Left cardiac atrium (tissue), 4 donors: ENCODE measurements at regions not wholly inside any gene's neighbourhood (a gene's known extent, or its start where the extent isn't known, plus 50 kb on each side); places are given as distances from the start of the nearest gene placed in this dataset.

Experiments
- ATAC-seq, 2 donors: fragments of 200-7000 bp; cut with Tn5 transposase; one replicate each; pipeline ENCODE4 v1.9.1; 2020; ENCODE audit warnings: mild to moderate bottlenecking in 2 of 2, moderate library complexity in 2 of 2
- DNase-seq: peaks from one replicate; pipeline ENCODE4 v3.0.0-alpha.2; 2020
- intact Hi-C, 2 donors: fragments of 100-400 bp; cut with DNase I; formaldehyde crosslinking; loops; one replicate each; pipeline versions ENCODE4 v1.14.1 to v1.15.1; 2022 to 2023
- donor health status: DM: no; HTN: yes; CAD: no.
- donor health status: DM: no; HTN: yes; CAD: no; lungs with severe emphysema.
- donor health status: DM: yes; HTN: yes; CAD: no.
- donor health status: Dilated cardiomyopathy.

GRCh38 chrX:5176766-5177165, 1051.9 kb downstream of the NLGN4X start:
- intact Hi-C loops, result no loop called here
- DNase-seq (no peak), ATAC-seq (no peak)

GRCh38 chrX:5163663-5164062, 1065.0 kb downstream of the NLGN4X start:
- DNase-seq, result no peak
- intact Hi-C loops, result no loop called here
- no peak for ATAC-seq

DNA sequence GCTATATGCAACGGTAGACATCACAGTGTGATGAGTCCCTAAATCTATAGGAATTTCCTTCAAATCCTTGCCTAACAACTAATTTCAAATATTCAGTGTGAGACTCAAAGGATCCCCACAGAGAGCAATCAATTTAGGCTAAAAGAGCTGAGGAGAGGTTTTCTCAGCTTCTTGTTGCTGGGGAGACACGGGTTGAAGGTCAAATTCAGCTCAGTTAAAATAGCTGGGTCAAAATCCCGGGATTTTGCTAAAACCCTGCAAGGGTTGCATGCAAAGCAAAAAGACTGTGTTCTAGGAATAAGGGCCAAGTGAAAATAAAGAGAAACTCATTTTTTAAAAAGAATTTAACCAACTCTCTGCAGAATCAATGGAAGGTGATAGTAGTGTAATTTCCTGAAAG, 1073.4 kb downstream of the NLGN4X start:
- intact Hi-C loops, result no loop called here
- DNase-seq (no peak), ATAC-seq (no peak)

GRCh38 chrX:5145957-5146356, 1082.7 kb downstream of the NLGN4X start:
- DNase-seq (no peak), ATAC-seq (no peak)
- intact Hi-C loops, result no loop called here

GRCh38 chrX:5142644-5143043, 1086.0 kb downstream of the NLGN4X start:
- ATAC-seq (no peak), DNase-seq (no peak)
- intact Hi-C loops, result no loop called here

- DNase-seq (no peak), ATAC-seq (no peak)
- intact Hi-C loops, result no loop called here
Measured at GRCh38 chrX:5122181-5122678, 1106.4 kb downstream of the NLGN4X start.

DNA sequence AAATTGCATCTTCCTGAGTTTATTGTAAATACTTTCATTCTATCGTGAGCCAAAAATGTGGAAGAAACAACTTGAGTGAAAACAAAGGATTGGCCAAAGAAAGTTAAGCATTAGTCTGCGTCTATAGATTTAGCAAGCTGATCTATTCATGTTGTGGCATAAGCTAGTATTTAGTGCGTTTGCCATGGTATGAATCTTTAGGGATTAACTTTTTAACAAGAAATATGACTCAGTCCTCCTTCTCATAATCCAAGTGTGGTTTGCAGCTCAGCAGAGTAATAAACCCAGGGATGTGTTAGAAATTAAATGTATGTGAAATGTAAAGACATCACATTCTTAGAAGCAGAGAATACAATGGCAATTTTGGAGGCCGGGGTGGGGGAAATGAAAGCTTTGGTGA, 1110.9 kb downstream of the NLGN4X start:
- DNase-seq (no peak), ATAC-seq (no peak)
- intact Hi-C loops, result no loop called here

GRCh38 chrX:5113128-5113527, 1115.5 kb downstream of the NLGN4X start:
- ATAC-seq, result no peak
- intact Hi-C loops, result no loop called here
- no peak for DNase-seq

DNA sequence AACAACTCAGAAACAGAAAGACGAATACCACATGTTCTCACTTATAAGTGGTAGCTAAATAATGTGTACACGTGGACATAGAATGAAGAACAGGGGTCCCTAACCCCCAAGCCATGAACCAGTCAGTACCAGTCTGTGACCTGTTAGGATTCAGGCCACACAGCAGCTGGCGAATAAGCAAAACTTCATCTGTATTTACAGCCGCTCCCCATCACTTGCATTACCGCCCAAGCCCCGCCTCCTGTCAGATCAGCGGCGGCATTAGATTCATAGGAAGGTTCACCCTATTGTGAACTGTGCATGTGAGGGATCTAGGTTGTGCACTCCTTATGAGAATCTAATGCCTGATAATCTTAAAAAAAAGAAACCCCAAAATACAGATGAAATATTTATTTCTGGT, 1128.7 kb downstream of the NLGN4X start:
- intact Hi-C loops, result no loop called here
- ATAC-seq (no peak), DNase-seq (no peak)

GRCh38 chrX:5086388-5086787, 1142.3 kb downstream of the NLGN4X start:
- no peak for DNase-seq
- intact Hi-C loops, result no loop called here
- ATAC-seq, result no peak

- DNase-seq (no peak), ATAC-seq (no peak)
- intact Hi-C loops, result no loop called here
Measured at GRCh38 chrX:5084279-5084678, 1144.4 kb downstream of the NLGN4X start.

DNA sequence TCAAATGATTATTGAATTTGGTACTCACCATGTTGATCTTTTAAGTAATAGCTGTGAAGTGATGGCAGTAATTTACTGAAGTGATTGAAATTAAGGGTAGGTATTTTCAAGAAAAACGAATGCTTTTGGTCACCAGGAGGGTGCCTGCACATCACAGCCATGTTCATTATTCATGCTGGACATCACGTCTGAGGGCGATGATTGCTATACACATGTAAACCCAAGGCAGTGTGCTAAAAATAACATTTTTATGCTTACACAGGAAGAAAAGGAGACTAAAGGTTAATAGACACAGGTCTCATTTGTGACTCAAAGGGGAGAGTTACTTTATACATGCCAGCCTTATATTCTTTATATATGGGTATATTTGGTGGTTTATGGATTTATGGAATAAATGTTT, 1146.0 kb downstream of the NLGN4X start:
- ATAC-seq (no peak), DNase-seq (no peak)
- intact Hi-C loops, result no loop called here

DNA sequence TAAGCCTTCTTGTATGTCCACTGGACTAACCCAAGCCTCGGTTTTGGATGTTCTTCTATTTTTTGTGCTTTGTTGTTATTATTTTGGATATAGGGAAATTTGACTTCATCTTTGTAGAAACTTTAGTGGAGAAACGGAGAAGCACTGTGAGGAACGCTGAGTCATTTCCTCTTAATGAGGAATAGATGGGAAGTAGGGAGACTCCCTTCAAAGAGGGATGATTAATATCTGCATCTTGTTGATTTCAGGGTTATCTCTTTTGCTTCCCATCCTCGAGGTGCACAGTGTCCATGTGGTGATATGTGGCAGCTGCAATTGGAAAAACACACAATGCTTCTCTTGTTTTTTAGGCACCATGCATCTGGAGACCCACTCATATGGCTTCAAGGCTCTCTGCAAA, 1147.9 kb downstream of the NLGN4X start:
- ATAC-seq (no peak), DNase-seq (no peak)
- intact Hi-C loops, result no loop called here

- ATAC-seq (no peak), DNase-seq (no peak)
- intact Hi-C loops, result no loop called here
Measured at GRCh38 chrX:5068550-5068949, 1160.1 kb downstream of the NLGN4X start.

GRCh38 chrX:5057786-5058185, 1170.9 kb downstream of the NLGN4X start:
- DNase-seq (no peak), ATAC-seq (no peak)
- intact Hi-C loops, result no loop called here

DNA sequence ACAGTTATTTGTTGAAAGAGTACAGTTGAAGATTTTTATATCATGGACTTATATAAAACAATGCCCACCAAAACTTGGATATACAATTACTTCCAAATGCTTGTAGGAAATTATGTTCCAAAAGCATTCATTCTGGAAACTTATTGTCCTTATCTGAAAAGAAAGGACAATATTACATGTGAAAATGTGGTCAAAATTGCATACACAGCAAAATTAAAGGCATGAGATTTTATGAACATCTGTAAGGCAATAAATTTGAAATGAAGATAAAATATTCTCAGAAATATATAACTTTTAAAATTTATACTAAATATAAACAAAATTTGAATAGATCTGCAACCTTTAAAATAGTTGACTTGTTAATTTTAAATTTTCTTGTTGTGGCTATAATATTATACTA, 1173.8 kb downstream of the NLGN4X start:
- ATAC-seq (no peak), DNase-seq (no peak)
- intact Hi-C loops, result no loop called here

DNA sequence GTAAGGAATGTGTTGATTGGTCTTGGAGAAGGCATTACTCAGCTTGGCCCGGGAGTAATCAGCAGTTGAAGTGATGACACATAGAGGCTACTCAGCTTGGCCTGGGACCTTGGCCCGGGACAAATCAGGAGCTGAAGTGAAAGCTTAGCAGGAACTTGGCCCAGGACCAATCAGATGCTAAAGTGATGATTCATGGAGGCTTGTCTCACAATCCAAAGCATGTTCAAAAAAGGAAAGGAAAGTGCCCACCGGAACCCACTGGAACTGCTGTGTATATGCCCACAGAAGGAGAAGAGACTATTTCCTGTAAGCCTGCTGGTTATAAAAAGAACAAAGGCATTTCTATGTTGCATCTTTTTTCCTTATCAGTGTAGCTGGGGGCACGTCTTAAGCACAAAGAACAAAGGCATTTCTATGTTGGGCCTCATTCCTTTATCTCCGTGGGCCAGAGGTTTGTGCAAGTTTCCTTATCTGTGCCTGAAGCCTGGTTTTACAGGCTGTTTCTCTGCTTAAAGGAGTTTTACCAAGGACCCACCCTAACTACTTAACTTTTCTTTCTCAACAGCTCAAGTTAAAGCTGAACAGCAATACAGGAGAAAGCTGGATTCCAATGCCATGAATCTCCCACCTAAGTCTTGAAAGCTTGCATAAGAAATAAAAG, 1176.7 kb downstream of the NLGN4X start:
- ATAC-seq (peak; percentile 78 to 94), DNase-seq (peak; percentile 54)
- intact Hi-C loops, result no loop called here

- no peak for DNase-seq
- intact Hi-C loops, result no loop called here
- ATAC-seq, result no peak
Measured at GRCh38 chrX:5042563-5042962, 1186.1 kb downstream of the NLGN4X start.

- DNase-seq, result no peak
- intact Hi-C loops, result no loop called here
- no peak for ATAC-seq
Measured at GRCh38 chrX:5031792-5032191, 1196.9 kb downstream of the NLGN4X start.

DNA sequence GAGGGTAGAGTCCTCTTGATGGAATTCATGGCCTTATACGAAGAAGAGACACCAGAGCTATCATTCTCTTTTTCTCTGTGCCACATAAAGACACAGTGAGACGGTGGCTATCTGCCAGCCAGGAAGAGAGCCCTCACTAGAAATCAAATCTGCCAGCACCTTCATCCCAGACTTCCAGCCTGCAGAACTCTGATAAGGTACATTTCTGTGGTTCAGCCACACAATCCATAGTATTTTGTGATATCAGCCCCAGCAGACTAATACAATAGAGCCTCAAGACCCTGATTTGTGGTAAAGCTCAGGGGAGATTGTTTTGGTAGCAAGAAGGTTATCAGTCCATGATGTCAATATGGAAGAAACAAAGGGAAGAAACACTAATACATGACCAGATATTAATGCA, 1213.2 kb downstream of the NLGN4X start:
- no peak for DNase-seq
- intact Hi-C loops, result no loop called here
- no peak for ATAC-seq

- no peak for DNase-seq
- intact Hi-C loops, result no loop called here
- ATAC-seq, result no peak
Measured at GRCh38 chrX:4994855-4995254, 1233.8 kb downstream of the NLGN4X start.

- ATAC-seq (no peak), DNase-seq (no peak)
- intact Hi-C loops, result no loop called here
Measured at GRCh38 chrX:4978613-4979012, 1250.1 kb downstream of the NLGN4X start.
